GM12878 (cell line): ENCODE measurements at regions not wholly inside any gene's neighbourhood (a gene's known extent, or its start where the extent isn't known, plus 50 kb on each side); places are given as distances from the start of the nearest gene placed in this dataset.

Experiments used
- ATAC-seq: fragments of 200-7000 bp; cut with Tn5 transposase; 3 replicates; pipeline ENCODE4 v1.9.1; 2020; ENCODE audit warnings: mild to moderate bottlenecking, moderate library complexity
- BruUV-seq: library from RNA; stranded (reverse); fragments of 400-500 nt; replicated peaks from 2 replicates; lab custom pipeline; 2021; lab: Mats Ljungman, UMichigan
- CTCF ChIA-PET: fragments of 300-600 bp; sonication (Branson Sonifier 250); formaldehyde crosslinking; extraction: SDS; loops from one replicate; lab custom pipeline; 2021; ENCODE audit warnings: inconsistent platforms; lab: Yijun Ruan, JAX
- POLR2A ChIA-PET: fragments of 350-600 bp; formaldehyde crosslinking; extraction: SDS; loops from one replicate; lab custom pipeline; 2021; ENCODE audit warnings: inconsistent platforms; lab: Charles Lee
- RAD21 ChIA-PET: fragments of 300-600 bp; sonication (Branson Sonifier 250); formaldehyde crosslinking; loops from one replicate; lab custom pipeline; 2023; ENCODE audit warnings: antibody characterized with exemption; ENCODE audit not compliant: unreplicated experiment; lab: Charles Lee
- SMC1A ChIA-PET: fragments of 300-600 bp; sonication (Branson Sonifier 250); formaldehyde crosslinking; loops from one replicate; lab custom pipeline; 2023; ENCODE audit not compliant: unreplicated experiment, uncharacterized antibody; lab: Charles Lee
- DNase-seq: peaks from one replicate; pipeline ENCODE4 v3.0.0-alpha.2; 2011; ENCODE audit warnings: low read depth, low spot score
- FAIRE-seq: peaks from 3 replicates; lab custom pipeline; 2011; peaks lifted over from hg19 to GRCh38; lab: Jason Lieb, UNC
- H2AFZ ChIP-seq: 2 replicates; pipeline ENCODE4 v1.6.0; 2011; ENCODE audit warnings: low read depth, low read length, control low read depth; ENCODE audit not compliant: control insufficient read depth
- H3K27ac ChIP-seq: 2 replicates; pipeline ENCODE4 v1.5.1; 2011; ENCODE audit warnings: control low read depth; ENCODE audit not compliant: control insufficient read depth, insufficient read depth
- H3K27me3 ChIP-seq, 2 experiments: replicated peaks in 1 of 2; 2 replicates each; pipeline versions ENCODE4 v1.6.0 to v1.6.1; 2011; ENCODE audit warnings: low read length in 1 of 2; ENCODE audit not compliant: control insufficient read depth in 2 of 2, insufficient read depth in 2 of 2
- H3K36me3 ChIP-seq, 2 experiments: 2 replicates each; pipeline ENCODE4 v1.5.1; 2011; ENCODE audit warnings: low read length in 1 of 2; ENCODE audit not compliant: control insufficient read depth in 2 of 2, insufficient read depth in 2 of 2
- H3K4me1 ChIP-seq: 2 replicates; pipeline ENCODE4 v1.6.1; 2011; ENCODE audit warnings: mild to moderate bottlenecking, low read length, moderate library complexity, mixed read lengths; ENCODE audit not compliant: control insufficient read depth, insufficient read depth
- H3K4me2 ChIP-seq: 2 replicates; pipeline ENCODE4 v1.6.0; 2011; ENCODE audit warnings: control low read depth; ENCODE audit not compliant: control insufficient read depth, insufficient read depth
- H3K4me3 ChIP-seq: fragments of 200-600 bp; sonication (generic); 2 replicates; pipeline ENCODE4 v1.5.1; 2016
- H3K79me2 ChIP-seq: 2 replicates; pipeline ENCODE4 v1.6.0; 2011; ENCODE audit warnings: low read length; ENCODE audit not compliant: control insufficient read depth, insufficient read depth
- H3K9ac ChIP-seq: 2 replicates; pipeline ENCODE4 v1.8.0; 2011; ENCODE audit warnings: low read length, control low read depth, mixed read lengths; ENCODE audit not compliant: control insufficient read depth, insufficient read depth
- H3K9me3 ChIP-seq: replicated peaks from 3 replicates; pipeline ENCODE4 v1.5.1; 2011; ENCODE audit warnings: mild to moderate bottlenecking, low read length; ENCODE audit not compliant: control insufficient read depth, insufficient read depth
- H4K20me1 ChIP-seq: 2 replicates; pipeline ENCODE4 v1.6.0; 2011; ENCODE audit not compliant: control insufficient read depth, insufficient read depth
- ASH2L ChIP-seq: fragments of 300-600, 200-600 bp; sonication (generic); IDR thresholded peaks from 2 replicates; pipeline ENCODE4 v1.6.1; 2017; ENCODE audit warnings: low read depth, mild to moderate bottlenecking, borderline replicate concordance
- BCL11A ChIP-seq: IDR thresholded peaks from 2 replicates; pipeline ENCODE4 v1.6.1; 2011; ENCODE audit warnings: low read depth, low read length
- NFYA ChIP-seq: IDR thresholded peaks from 2 replicates; pipeline ENCODE4 v1.6.1; 2011; ENCODE audit warnings: low read depth, mild to moderate bottlenecking, low read length, improper control_type of control experiment, borderline replicate concordance
- POLR2A ChIP-seq: IDR thresholded peaks from 2 replicates; pipeline ENCODE4 v1.6.1; 2011; ENCODE audit warnings: low read depth, mild to moderate bottlenecking, low read length
- SIX5 ChIP-seq: IDR thresholded peaks from 2 replicates; pipeline ENCODE4 v1.6.1; 2011; ENCODE audit warnings: mild to moderate bottlenecking, low read depth, low read length, moderate library complexity; ENCODE audit not compliant: severe bottlenecking
- WGBS: methylation state at CpG from one replicate; pipeline ENCODE4 v1.1.6; 2016; ENCODE audit warnings: low lambda C conversion rate; ENCODE audit not compliant: insufficient replicate concordance, insufficient coverage; ENCODE audit errors: missing lambda C conversion rate; 5-methylcytosine and 5-hydroxymethylcytosine counted together
- in situ Hi-C: fragments of 300-500 bp; cut with MboI; formaldehyde crosslinking; loops from 9 replicates; pipeline ENCODE4 v1.14.3; 2018; ENCODE audit warnings: mixed read lengths
- intact Hi-C: fragments of 100-400 bp; cut with micrococcal nuclease; formaldehyde crosslinking; loops from one replicate; pipeline ENCODE4 v1.14.2; 2022; ENCODE audit not compliant: unreplicated experiment
- TF ChIP-seq, protein P1 (sequence below): fragments of 450-650 bp; IDR thresholded peaks from 2 replicates; pipeline ENCODE4 v1.6.1; 2018; ENCODE audit warnings: mild to moderate bottlenecking, low read depth, moderate library complexity; ENCODE audit not compliant: partially characterized antibody

DNA sequence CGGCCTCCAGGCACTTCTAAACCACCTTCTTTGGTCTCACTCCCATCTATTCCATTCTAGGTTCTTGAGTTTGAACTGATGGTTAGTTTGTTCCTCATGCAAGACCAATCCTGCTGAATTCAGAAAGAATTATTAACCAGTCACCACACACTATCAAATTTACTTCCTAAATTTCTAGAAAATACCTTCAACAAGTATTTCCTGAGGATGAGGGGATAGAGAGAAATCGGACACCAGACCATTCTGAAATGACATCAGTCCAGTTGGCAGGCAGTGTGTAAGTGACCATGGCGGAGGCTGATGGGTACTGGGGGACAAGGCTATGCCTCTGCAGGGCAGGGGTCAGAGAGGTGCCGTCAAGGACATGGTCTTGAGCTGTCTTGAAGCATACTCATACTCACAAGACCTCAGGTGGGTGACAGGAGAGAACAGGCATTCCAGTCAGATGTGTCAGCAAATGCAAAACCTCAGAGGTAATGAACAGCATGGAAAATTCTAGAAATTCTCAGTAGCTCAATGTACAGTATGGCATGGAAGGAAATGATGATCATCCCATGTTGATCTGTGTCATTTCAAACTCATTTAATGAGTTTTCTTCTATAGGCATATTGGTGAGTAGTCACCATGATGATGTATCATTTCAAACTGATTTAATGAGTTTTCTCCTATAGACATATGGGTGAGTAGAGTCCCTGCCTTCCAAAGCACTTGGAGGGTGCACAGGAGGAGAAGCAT, 119.6 kb downstream of the DDX1 start:
- Histone ChIP-seq H3K9ac (no peak overlapping the region), H3K4me3 (no peak overlapping the region), H3K9me3 (no peaks in the 10 kb centered on the region), H3K27ac (no peak overlapping the region), H2AFZ (no peak overlapping the region), H3K4me2 (no peak overlapping the region), H3K79me2 (no peaks in the 10 kb centered on the region), H3K36me3 (no peaks in the 10 kb centered on the region), H3K4me1 (no peaks in the 10 kb centered on the region), H3K27me3 (peaks cover 0 to 2% of the 10 kb centered on the region in 2 experiments; a peak in 3 of 4 replicates), H4K20me1 (no peaks in the 10 kb centered on the region)
- intact Hi-C loops (no loop called here), in situ Hi-C loops (no loop called here)
- FAIRE-seq (no peak), ATAC-seq (no peak), DNase-seq (no peak)
- WGBS, result 27% methylated on average over 4 of the region's 4 CpGs
- no TSS peak for BruUV-seq
- POLR2A ChIA-PET, result no interaction called here
- CTCF ChIA-PET, result no interaction called here
- RAD21 ChIA-PET, result no interaction called here
- TF ChIP-seq NFYA (no peak), POLR2A (no peak), BCL11A (no peak), ASH2L (no peak), SIX5 (no peak)
- TF ChIP-seq, protein P1, sequence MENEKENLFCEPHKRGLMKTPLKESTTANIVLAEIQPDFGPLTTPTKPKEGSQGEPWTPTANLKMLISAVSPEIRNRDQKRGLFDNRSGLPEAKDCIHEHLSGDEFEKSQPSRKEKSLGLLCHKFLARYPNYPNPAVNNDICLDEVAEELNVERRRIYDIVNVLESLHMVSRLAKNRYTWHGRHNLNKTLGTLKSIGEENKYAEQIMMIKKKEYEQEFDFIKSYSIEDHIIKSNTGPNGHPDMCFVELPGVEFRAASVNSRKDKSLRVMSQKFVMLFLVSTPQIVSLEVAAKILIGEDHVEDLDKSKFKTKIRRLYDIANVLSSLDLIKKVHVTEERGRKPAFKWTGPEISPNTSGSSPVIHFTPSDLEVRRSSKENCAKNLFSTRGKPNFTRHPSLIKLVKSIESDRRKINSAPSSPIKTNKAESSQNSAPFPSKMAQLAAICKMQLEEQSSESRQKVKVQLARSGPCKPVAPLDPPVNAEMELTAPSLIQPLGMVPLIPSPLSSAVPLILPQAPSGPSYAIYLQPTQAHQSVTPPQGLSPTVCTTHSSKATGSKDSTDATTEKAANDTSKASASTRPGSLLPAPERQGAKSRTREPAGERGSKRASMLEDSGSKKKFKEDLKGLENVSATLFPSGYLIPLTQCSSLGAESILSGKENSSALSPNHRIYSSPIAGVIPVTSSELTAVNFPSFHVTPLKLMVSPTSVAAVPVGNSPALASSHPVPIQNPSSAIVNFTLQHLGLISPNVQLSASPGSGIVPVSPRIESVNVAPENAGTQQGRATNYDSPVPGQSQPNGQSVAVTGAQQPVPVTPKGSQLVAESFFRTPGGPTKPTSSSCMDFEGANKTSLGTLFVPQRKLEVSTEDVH, result no peak
- SMC1A ChIA-PET, result no interaction called here
